HG02642 (cell line): ENCODE measurements at regions not wholly inside any gene's neighbourhood (a gene's known extent, or its start where the extent isn't known, plus 50 kb on each side); places are given as distances from the start of the nearest gene placed in this dataset.
"Not testable (repeated sequence)": the region's sequence is repeated elsewhere in the genome, so short reads cannot be mapped to it uniquely, and the experiment has no call there.

ENCODE experiments used
- ATAC-seq: cut with Tn5 transposase; IDR thresholded peaks from one replicate; pipeline ENCODE4 v1.9.1; 2021; ENCODE audit warnings: mild to moderate bottlenecking; ENCODE audit not compliant: unreplicated experiment, poor library complexity

GRCh38 chr9:96069629-96070220 is 194.2 kb downstream of the ERCC6L2 start:
- ATAC-seq = no peak

DNA sequence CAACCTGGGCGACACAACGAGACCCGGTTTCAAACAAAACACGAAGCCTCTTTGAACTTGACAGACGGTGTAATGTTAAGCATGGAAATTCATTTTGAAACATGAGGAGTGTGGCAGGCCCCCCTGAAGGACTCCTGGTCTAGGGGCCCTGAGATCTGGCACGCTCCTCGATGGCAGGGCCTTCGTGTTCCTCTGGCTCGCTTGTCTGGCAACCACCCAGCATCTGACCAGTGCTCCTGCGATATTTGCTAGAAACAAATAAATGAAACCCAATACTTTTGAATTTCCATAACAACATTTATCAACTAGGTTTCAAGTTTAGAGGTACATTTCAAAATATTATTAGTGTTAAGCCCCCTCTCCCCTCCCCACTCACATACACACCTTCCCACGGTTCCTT is 193.0 kb downstream of the ERCC6L2 start:
- ATAC-seq = no peak

DNA sequence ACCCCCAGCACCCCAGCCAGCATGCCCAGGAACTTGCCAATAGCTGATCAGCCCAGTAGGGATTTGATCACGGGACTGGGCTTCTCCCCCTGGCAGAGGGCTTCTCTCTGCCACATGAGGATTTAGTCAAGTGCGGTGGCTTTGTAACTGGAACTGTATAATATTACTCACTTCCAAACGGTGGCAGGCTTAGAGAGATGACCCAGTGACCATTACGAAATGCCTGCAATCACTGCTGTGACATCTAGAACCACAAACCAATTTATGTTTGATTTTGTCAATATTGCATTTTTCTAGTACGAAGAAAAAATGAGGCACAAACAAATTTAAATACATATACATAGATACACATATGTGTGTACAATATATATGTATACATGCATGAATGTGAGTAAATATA is 192.1 kb downstream of the ERCC6L2 start:
- ATAC-seq = no peak

- ATAC-seq = no peak
Observed at GRCh38 chr9:96067004-96067403, 191.5 kb downstream of the ERCC6L2 start.

- no peak for ATAC-seq
Observed at GRCh38 chr9:96065482-96066251, 190.2 kb downstream of the ERCC6L2 start.

- ATAC-seq = no peak
Observed at GRCh38 chr9:96064826-96065481, 189.5 kb downstream of the ERCC6L2 start.

DNA sequence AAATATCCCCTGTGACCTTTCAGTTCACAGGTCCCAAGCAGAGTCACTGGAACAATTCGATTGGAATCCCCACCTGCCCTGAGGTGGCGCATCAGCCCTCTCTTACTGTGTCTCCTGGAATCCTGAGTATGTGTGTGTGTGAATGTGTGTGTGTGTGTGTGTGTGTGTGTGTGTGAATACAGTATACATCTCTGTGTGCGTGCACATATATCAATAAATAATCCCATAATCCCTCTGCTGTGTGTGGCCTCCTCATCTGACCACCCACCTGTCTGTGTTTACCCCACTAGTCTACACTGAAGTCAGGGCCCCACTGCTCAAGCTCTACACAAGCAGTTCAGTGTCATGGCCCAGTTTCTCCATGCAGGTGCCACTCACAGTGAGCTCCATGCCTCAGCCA is 187.4 kb downstream of the ERCC6L2 start:
- no peak for ATAC-seq

DNA sequence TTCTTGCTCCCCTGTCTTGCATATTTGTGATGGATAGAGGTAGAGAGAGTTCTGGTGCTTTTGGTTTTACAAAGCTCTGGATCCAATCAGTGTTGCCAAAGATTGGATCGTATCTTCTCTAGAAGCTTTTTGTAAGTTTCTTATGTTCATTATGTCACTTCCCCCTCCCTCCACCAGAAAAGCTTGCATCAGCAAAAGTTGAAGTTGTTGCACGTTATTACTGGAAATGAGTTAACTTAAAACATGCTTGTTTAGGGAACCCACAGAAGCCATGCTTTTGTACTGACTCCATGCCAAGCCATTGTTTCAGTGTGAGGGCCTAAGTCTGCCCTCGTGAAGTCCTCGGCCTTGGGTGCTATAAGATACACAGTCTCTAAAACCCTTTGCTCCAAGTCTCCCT is 186.5 kb downstream of the ERCC6L2 start:
- no peak for ATAC-seq

GRCh38 chr9:96061293-96061987 is 185.9 kb downstream of the ERCC6L2 start:
- no peak for ATAC-seq

- ATAC-seq = no peak
Observed at GRCh38 chr9:96058218-96058617, 182.7 kb downstream of the ERCC6L2 start.

DNA sequence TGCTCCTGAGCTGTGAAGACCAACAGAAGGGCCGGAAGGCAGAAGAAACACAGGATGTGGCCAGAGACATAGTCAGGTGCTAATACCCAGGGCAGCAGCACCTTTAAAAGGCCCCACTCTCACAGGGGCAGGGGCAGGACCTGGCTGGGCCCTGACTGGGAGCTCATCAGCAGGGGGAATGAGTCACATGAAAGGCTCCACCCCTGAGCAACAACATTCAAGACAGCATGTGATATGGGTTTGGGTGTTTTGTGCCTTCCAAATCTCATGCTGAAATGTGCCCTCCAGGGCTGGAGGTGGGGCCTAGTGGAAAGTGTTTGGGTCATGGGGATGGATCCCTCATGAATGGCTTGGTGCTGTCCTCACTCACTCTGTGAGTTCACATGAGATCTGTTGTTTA is 181.7 kb downstream of the ERCC6L2 start:
- ATAC-seq = no peak

GRCh38 chr9:96056226-96056625 is 180.7 kb downstream of the ERCC6L2 start:
- no peak for ATAC-seq

GRCh38 chr9:96054248-96054647 is 178.8 kb downstream of the ERCC6L2 start:
- not testable (repeated sequence) for ATAC-seq

DNA sequence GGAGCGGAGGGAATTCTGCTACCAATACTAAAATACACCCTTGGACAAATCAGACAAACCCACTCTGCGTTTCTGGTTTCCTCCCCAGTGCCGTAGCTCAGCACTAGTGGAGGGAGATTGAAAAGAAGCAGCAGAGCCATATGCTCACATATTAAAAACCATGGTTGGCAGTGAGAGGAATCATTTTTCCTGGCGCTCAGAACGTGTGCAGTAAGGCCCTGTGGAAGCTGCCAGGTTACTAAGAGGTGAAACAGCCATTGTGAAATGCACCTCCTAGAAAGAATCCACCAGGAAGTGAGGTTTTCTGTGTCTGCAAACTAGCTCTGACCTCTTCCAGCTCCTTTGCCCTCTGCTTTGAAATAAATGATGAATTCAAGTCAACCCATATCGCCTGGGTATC is 177.2 kb downstream of the ERCC6L2 start:
- ATAC-seq = no peak

DNA sequence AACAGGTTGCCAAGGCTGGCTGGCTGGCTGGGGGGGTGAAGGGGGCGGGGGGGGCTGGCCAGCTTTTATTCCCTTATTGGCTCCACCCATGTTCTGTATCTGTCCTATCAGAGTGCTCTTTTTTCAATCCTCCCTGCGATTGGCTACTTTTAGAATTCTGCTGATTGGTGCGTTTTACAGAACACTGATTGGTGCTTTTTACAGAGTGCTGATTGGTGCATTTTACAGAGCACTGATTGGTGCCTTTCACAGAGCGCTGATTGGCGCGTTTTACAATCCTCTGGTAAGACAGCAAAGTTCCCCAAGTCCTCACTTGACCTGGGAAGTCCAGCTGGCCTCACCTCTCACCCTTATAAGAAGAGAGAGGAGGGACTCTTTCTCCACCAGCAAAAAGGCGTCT is 175.9 kb downstream of the ERCC6L2 start:
- ATAC-seq = no peak

GRCh38 chr9:96050861-96051155 is 175.3 kb downstream of the ERCC6L2 start:
- no peak for ATAC-seq

DNA sequence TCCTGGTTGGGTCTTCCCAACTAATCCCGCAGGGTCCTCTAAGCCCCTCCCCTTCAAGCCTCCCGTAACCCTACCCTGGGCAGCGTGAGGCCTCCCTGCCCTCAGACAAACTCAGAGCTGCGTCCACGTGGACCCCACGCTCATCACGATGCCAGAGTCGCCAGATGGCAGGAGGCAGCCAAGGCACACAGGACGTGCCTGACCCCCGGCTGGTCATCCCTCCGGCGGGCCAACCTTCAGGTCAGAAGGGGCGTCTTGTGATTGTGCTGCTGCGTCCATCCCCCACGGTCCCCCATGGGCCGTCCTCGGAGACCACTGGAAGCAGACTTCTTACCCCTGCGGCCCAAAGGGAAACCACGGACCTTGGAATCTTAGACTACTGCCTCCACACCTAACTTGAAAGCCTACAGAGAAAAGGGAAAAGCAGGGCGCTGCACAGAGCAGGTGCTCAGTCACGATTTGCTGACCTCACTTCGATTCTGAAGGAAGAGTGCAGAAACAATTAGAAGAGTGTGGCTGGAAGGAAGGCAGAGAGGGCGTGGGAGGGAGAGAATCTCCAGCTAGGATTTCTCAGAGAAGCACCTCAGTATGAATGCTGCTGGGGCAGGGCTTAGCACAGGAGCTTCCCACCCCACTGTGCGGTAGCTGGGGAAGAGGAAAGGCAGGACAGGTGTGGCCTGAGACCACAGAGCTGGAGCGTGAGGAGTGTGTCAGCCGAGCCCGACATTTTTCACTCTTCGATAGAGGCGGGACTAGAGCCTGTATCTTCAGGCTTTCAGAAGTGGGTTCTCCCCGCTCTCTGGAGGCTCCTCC is 174.8 kb downstream of the ERCC6L2 start:
- ATAC-seq = no peak

- ATAC-seq = no peak
Observed at GRCh38 chr9:96048956-96049831, 173.7 kb downstream of the ERCC6L2 start.

- ATAC-seq = no peak
Observed at GRCh38 chr9:96048104-96048955, 172.8 kb downstream of the ERCC6L2 start.
